ENCODE measurements at regions not wholly inside any gene's neighbourhood (a gene's known extent, or its start where the extent isn't known, plus 50 kb on each side); places are given as distances from the start of the nearest gene placed in this dataset.
"Not testable (repeated sequence)": the region's sequence is repeated elsewhere in the genome, so short reads cannot be mapped to it uniquely, and the experiment has no call there.

GRCh38 chr4:130753926-130754325 is 1658.0 kb downstream of the C4orf33 start:
- H3K4me1 ChIP-seq (ENCODE audit: control insufficient read depth, insufficient read depth, low read length), result no peaks in the 10 kb centered on the region
- no peak overlapping the region for H3K9ac ChIP-seq (ENCODE audit: low read depth, low read length)
- H3K36me3 ChIP-seq (ENCODE audit: insufficient read depth, low read length), result no peaks in the 10 kb centered on the region
- H3K4me2 ChIP-seq (ENCODE audit: low read length), result no peak overlapping the region
- no peak overlapping the region for H3K4me3 ChIP-seq (ENCODE audit: low read length)
- no peaks in the 10 kb centered on the region for H3K27me3 ChIP-seq (ENCODE audit: control insufficient read depth, insufficient read depth, low read length)
- H3K9me3 ChIP-seq (replicated peaks; ENCODE audit: low read length), result no peaks in the 10 kb centered on the region

- no peaks in the 10 kb centered on the region for H3K27me3 ChIP-seq (ENCODE audit: control insufficient read depth, insufficient read depth, low read length)
- no peak overlapping the region for H3K4me2 ChIP-seq (ENCODE audit: low read length)
- H3K9ac ChIP-seq (ENCODE audit: low read depth, low read length), result no peak overlapping the region
- no peaks in the 10 kb centered on the region for H3K4me1 ChIP-seq (ENCODE audit: control insufficient read depth, insufficient read depth, low read length)
- no peak overlapping the region for H3K4me3 ChIP-seq (ENCODE audit: low read length)
- H3K36me3 ChIP-seq (ENCODE audit: insufficient read depth, low read length), result no peaks in the 10 kb centered on the region
- no peaks in the 10 kb centered on the region for H3K9me3 ChIP-seq (replicated peaks; ENCODE audit: low read length)
Measured at GRCh38 chr4:130760246-130760645, 1664.3 kb downstream of the C4orf33 start.

- not testable (repeated sequence) for H3K4me3 ChIP-seq (ENCODE audit: low read length); H3K36me3 ChIP-seq (ENCODE audit: insufficient read depth, low read length); H3K9ac ChIP-seq (ENCODE audit: low read depth, low read length); H3K27me3 ChIP-seq (ENCODE audit: control insufficient read depth, insufficient read depth, low read length); H3K4me1 ChIP-seq (ENCODE audit: control insufficient read depth, insufficient read depth, low read length); H3K4me2 ChIP-seq (ENCODE audit: low read length); H3K9me3 ChIP-seq (replicated peaks; ENCODE audit: low read length)
Measured at GRCh38 chr4:130767384-130767783, 1671.4 kb downstream of the C4orf33 start.

GRCh38 chr4:130772966-130773365 is 1677.0 kb downstream of the C4orf33 start:
- not testable (repeated sequence) for H3K4me3 ChIP-seq (ENCODE audit: low read length); H3K9me3 ChIP-seq (replicated peaks; ENCODE audit: low read length); H3K9ac ChIP-seq (ENCODE audit: low read depth, low read length); H3K36me3 ChIP-seq (ENCODE audit: insufficient read depth, low read length); H3K27me3 ChIP-seq (ENCODE audit: control insufficient read depth, insufficient read depth, low read length); H3K4me2 ChIP-seq (ENCODE audit: low read length); H3K4me1 ChIP-seq (ENCODE audit: control insufficient read depth, insufficient read depth, low read length)

GRCh38 chr4:130808492-130808891 is 1712.5 kb downstream of the C4orf33 start:
- Histone ChIP-seq H3K9me3 (replicated peaks; ENCODE audit: low read length) (no peaks in the 10 kb centered on the region), H3K4me2 (ENCODE audit: low read length) (no peak overlapping the region), H3K36me3 (ENCODE audit: insufficient read depth, low read length) (no peaks in the 10 kb centered on the region), H3K9ac (ENCODE audit: low read depth, low read length) (no peak overlapping the region), H3K4me1 (ENCODE audit: control insufficient read depth, insufficient read depth, low read length) (no peaks in the 10 kb centered on the region), H3K4me3 (ENCODE audit: low read length) (no peak overlapping the region), H3K27me3 (ENCODE audit: control insufficient read depth, insufficient read depth, low read length) (no peaks in the 10 kb centered on the region)

GRCh38 chr4:130812117-130812765 is 1716.3 kb downstream of the C4orf33 start:
- Histone ChIP-seq H3K4me3 (ENCODE audit: low read length) (no peak overlapping the region), H3K4me1 (ENCODE audit: control insufficient read depth, insufficient read depth, low read length) (no peaks in the 10 kb centered on the region), H3K9ac (ENCODE audit: low read depth, low read length) (no peak overlapping the region), H3K36me3 (ENCODE audit: insufficient read depth, low read length) (no peaks in the 10 kb centered on the region), H3K4me2 (ENCODE audit: low read length) (no peak overlapping the region), H3K9me3 (replicated peaks; ENCODE audit: low read length) (no peaks in the 10 kb centered on the region), H3K27me3 (ENCODE audit: control insufficient read depth, insufficient read depth, low read length) (no peaks in the 10 kb centered on the region)

GRCh38 chr4:130814896-130815295 is 1718.9 kb downstream of the C4orf33 start:
- no peaks in the 10 kb centered on the region for H3K4me1 ChIP-seq (ENCODE audit: control insufficient read depth, insufficient read depth, low read length)

GRCh38 chr4:130820448-130820847 is 1724.5 kb downstream of the C4orf33 start:
- no peak overlapping the region for H3K4me2 ChIP-seq (ENCODE audit: low read length)
- no peak overlapping the region for H3K9ac ChIP-seq (ENCODE audit: low read depth, low read length)
- H3K27me3 ChIP-seq (ENCODE audit: control insufficient read depth, insufficient read depth, low read length), result no peaks in the 10 kb centered on the region
- no peaks in the 10 kb centered on the region for H3K36me3 ChIP-seq (ENCODE audit: insufficient read depth, low read length)
- H3K9me3 ChIP-seq (replicated peaks; ENCODE audit: low read length), result no peaks in the 10 kb centered on the region
- no peaks in the 10 kb centered on the region for H3K4me1 ChIP-seq (ENCODE audit: control insufficient read depth, insufficient read depth, low read length)
- no peak overlapping the region for H3K4me3 ChIP-seq (ENCODE audit: low read length)

More at GRCh38 chr4:130814896-130815295, 1718.9 kb downstream of the C4orf33 start:
- H3K4me2 ChIP-seq (ENCODE audit: low read length), result no peak overlapping the region
- H3K9ac ChIP-seq (ENCODE audit: low read depth, low read length), result no peak overlapping the region
- no peak overlapping the region for H3K4me3 ChIP-seq (ENCODE audit: low read length)
- no peaks in the 10 kb centered on the region for H3K36me3 ChIP-seq (ENCODE audit: insufficient read depth, low read length)
- no peaks in the 10 kb centered on the region for H3K27me3 ChIP-seq (ENCODE audit: control insufficient read depth, insufficient read depth, low read length)
- no peaks in the 10 kb centered on the region for H3K9me3 ChIP-seq (replicated peaks; ENCODE audit: low read length)

GRCh38 chr4:130825284-130825683 is 1729.3 kb downstream of the C4orf33 start:
- no peak overlapping the region for H3K9ac ChIP-seq (ENCODE audit: low read depth, low read length)

GRCh38 chr4:130850019-130850524 is 1754.1 kb downstream of the C4orf33 start:
- H3K9me3 ChIP-seq (replicated peaks; ENCODE audit: low read length), result peaks cover 4% of the 10 kb centered on the region
- H3K36me3 ChIP-seq (ENCODE audit: insufficient read depth, low read length), result no peaks in the 10 kb centered on the region
- no peak overlapping the region for H3K4me3 ChIP-seq (ENCODE audit: low read length)
- no peaks in the 10 kb centered on the region for H3K27me3 ChIP-seq (ENCODE audit: control insufficient read depth, insufficient read depth, low read length)
- H3K4me2 ChIP-seq (ENCODE audit: low read length), result no peak overlapping the region
- no peak overlapping the region for H3K9ac ChIP-seq (ENCODE audit: low read depth, low read length)
- H3K4me1 ChIP-seq (ENCODE audit: control insufficient read depth, insufficient read depth, low read length), result no peaks in the 10 kb centered on the region

More at GRCh38 chr4:130825284-130825683, 1729.3 kb downstream of the C4orf33 start:
- H3K36me3 ChIP-seq (ENCODE audit: insufficient read depth, low read length), result no peaks in the 10 kb centered on the region
- H3K9me3 ChIP-seq (replicated peaks; ENCODE audit: low read length), result no peaks in the 10 kb centered on the region
- no peak overlapping the region for H3K4me3 ChIP-seq (ENCODE audit: low read length)
- no peak overlapping the region for H3K4me2 ChIP-seq (ENCODE audit: low read length)
- no peaks in the 10 kb centered on the region for H3K4me1 ChIP-seq (ENCODE audit: control insufficient read depth, insufficient read depth, low read length)
- H3K27me3 ChIP-seq (ENCODE audit: control insufficient read depth, insufficient read depth, low read length), result no peaks in the 10 kb centered on the region

GRCh38 chr4:130851107-130851506 is 1755.2 kb downstream of the C4orf33 start:
- Histone ChIP-seq H3K36me3 (ENCODE audit: insufficient read depth, low read length) (no peaks in the 10 kb centered on the region), H3K4me1 (ENCODE audit: control insufficient read depth, insufficient read depth, low read length) (no peaks in the 10 kb centered on the region), H3K9ac (ENCODE audit: low read depth, low read length) (no peak overlapping the region), H3K4me3 (ENCODE audit: low read length) (no peak overlapping the region), H3K27me3 (ENCODE audit: control insufficient read depth, insufficient read depth, low read length) (no peaks in the 10 kb centered on the region), H3K4me2 (ENCODE audit: low read length) (no peak overlapping the region), H3K9me3 (replicated peaks; ENCODE audit: low read length) (peaks cover 4% of the 10 kb centered on the region)

- H3K4me2 ChIP-seq (ENCODE audit: low read length), result no peak overlapping the region
- H3K9me3 ChIP-seq (replicated peaks; ENCODE audit: low read length), result peaks cover 4% of the 10 kb centered on the region
- no peaks in the 10 kb centered on the region for H3K27me3 ChIP-seq (ENCODE audit: control insufficient read depth, insufficient read depth, low read length)
- H3K9ac ChIP-seq (ENCODE audit: low read depth, low read length), result no peak overlapping the region
- H3K4me1 ChIP-seq (ENCODE audit: control insufficient read depth, insufficient read depth, low read length), result no peaks in the 10 kb centered on the region
- no peaks in the 10 kb centered on the region for H3K36me3 ChIP-seq (ENCODE audit: insufficient read depth, low read length)
- H3K4me3 ChIP-seq (ENCODE audit: low read length), result no peak overlapping the region
Measured at GRCh38 chr4:130851932-130852331, 1756.0 kb downstream of the C4orf33 start.
